Heart left ventricle (tissue), 16 donors: ENCODE measurements at regions not wholly inside any gene's neighbourhood (a gene's known extent, or its start where the extent isn't known, plus 50 kb on each side); places are given as distances from the start of the nearest gene placed in this dataset.

Source experiments
- ATAC-seq, 4 donors: fragments of 200-7000 bp; cut with Tn5 transposase; one replicate each; pipeline ENCODE4 v1.9.1; 2020 to 2022; ENCODE audit warnings: moderate library complexity in 4 of 4, mild to moderate bottlenecking in 3 of 4, moderate number of reproducible peaks in 1 of 4
- DNase-seq, 5 donors: peaks; one replicate each; pipeline ENCODE4 v3.0.0-alpha.2; 2020
- H3K27ac ChIP-seq, 12 donors: fragments of 200-600 bp; sonication (generic) in 4 of 12; one replicate each; pipeline versions ENCODE4 v1.5.0 to v1.8.0; 2016 to 2022; ENCODE audit warnings: mild to moderate bottlenecking in 2 of 12
- H3K27me3 ChIP-seq, 9 donors: fragments of 200-600 bp; sonication (generic) in 2 of 9; one replicate each; pipeline versions ENCODE4 v1.5.1 to v1.8.0; 2016 to 2022; ENCODE audit warnings: mild to moderate bottlenecking in 3 of 9
- H3K36me3 ChIP-seq, 9 donors: fragments of 200-600 bp; sonication (generic) in 2 of 9; one replicate each; pipeline versions ENCODE4 v1.5.0 to v1.8.0; 2018 to 2022; ENCODE audit warnings: mild to moderate bottlenecking in 2 of 9
- H3K4me1 ChIP-seq, 12 donors: fragments of 200-600 bp; sonication (generic) in 4 of 12; one replicate each; pipeline versions ENCODE4 v1.5.0 to v1.8.0; 2016 to 2022; ENCODE audit warnings: mild to moderate bottlenecking in 3 of 12
- H3K4me3 ChIP-seq, 12 donors: fragments of 200-600 bp; sonication (generic) in 4 of 12; one replicate each; pipeline versions ENCODE4 v1.5.0 to v1.8.0; 2017 to 2022; ENCODE audit warnings: mild to moderate bottlenecking in 9 of 12, moderate library complexity in 4 of 12
- H3K9me3 ChIP-seq, 12 donors: fragments of 200-600 bp; sonication (generic) in 4 of 12; one replicate each; pipeline versions ENCODE4 v1.5.0 to v1.8.0; 2016 to 2022; ENCODE audit warnings: mild to moderate bottlenecking in 1 of 12
- POLR2A ChIP-seq, 2 donors: fragments of 450-650 bp; IDR thresholded peaks; one replicate each; pipeline ENCODE4 v1.6.1; 2017; ENCODE audit warnings: antibody characterized with exemption in 2 of 2, mild to moderate bottlenecking in 2 of 2, moderate library complexity in 2 of 2
- WGBS, 4 donors: extraction: QIAGEN DNeasy Blood & Tissue Kit in 2 of 4; methylation state at CpG; one replicate each; pipeline versions ENCODE4 v1.1.5 to v1.1.7; 2013 to 2018; 5-methylcytosine and 5-hydroxymethylcytosine counted together
- intact Hi-C, 10 donors: fragments of 100-400 bp; cut with DNase I; formaldehyde crosslinking; loops; one replicate each; pipeline versions ENCODE4 v1.11.1 to v1.14.2; 2022
- TF ChIP-seq, protein P1 (sequence below), 12 donors: fragments of 200-600 bp; sonication (generic) in 4 of 12; IDR thresholded peaks; one replicate each; pipeline versions ENCODE4 v1.5.0 to v1.8.0; 2018 to 2022; ENCODE audit warnings: antibody characterized with exemption in 12 of 12, mild to moderate bottlenecking in 5 of 12
- donor health status: ischemic (EF 13 %, LVEDD 7.1; RV severe dilation, severe dysfunction).
- donor health status: healthy with polysubstance abuse.
- donor health status: DM: no; HTN: yes; CAD: no.
- donor health status: DM: no; HTN: no; CAD: no.
- donor health status: ischemic (EF 25% LVEDD 6.9; RV normal size, moderate dysfunction).
- donor health status: ischemic (EF 25% LVEDD 5.7; RV mildly dilated, moderate dysfunction).
- donor health status: healthy.
- donor health status: DM: yes; HTN: yes; CAD: no.
- donor health status: ischemic (EF 35%, LVEDD 5.7; RV mildly dilated, moderate dysfunction).
- donor health status: nonischemic (EF 11% LVEDD 7.7; RV severe dilation, severe dysfunction).
- donor health status: DM: yes; HTN: yes; CAD: no.
- donor health status: PGD.
- donor health status: ischemic (EF 29% LVEDD 5.4; RV normal size, mild dysfunction).
- donor health status: nonischemic (EF 23%, LVEDD 6.1; RV moderate dilation, normal function).

DNA sequence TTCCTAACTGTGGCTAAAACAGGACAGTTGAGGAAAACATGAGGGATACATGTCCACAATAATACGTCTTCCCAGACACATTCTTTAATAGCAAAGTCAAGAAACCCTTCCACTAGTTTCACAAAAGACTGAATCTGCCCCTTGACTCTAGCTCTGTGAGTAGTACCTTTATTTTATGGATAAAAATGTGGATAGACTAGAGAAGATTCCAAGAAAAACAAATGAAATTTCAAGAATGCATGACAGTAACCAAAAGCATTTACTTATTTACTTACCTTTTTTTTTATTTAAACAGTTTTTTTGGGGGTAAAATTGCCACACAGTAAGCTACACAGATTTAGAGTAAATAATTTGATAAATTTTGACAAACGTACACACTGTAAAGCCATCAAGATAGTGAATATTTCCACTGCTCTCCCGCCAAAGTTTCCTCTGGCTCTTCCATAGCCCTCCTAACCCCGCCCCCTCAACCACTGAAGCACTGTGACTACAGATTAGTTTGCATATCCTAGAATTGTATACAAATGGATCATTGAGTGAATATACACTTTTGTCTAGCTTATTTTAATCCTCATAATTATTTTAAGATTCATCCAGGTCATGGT is 420.4 kb upstream of the ZMIZ1 start:
- Histone ChIP-seq H3K9me3 (peaks cover 0 to 7% (median 0%) of the 10 kb centered on the region in 12 donors), H3K27me3 (no peaks in the 10 kb centered on the region), H3K27ac (no peak overlapping the region), H3K4me1 (no peaks in the 10 kb centered on the region), H3K4me3 (no peak overlapping the region), H3K36me3 (no peaks in the 10 kb centered on the region)
- no peak for DNase-seq
- TF ChIP-seq, protein P1, sequence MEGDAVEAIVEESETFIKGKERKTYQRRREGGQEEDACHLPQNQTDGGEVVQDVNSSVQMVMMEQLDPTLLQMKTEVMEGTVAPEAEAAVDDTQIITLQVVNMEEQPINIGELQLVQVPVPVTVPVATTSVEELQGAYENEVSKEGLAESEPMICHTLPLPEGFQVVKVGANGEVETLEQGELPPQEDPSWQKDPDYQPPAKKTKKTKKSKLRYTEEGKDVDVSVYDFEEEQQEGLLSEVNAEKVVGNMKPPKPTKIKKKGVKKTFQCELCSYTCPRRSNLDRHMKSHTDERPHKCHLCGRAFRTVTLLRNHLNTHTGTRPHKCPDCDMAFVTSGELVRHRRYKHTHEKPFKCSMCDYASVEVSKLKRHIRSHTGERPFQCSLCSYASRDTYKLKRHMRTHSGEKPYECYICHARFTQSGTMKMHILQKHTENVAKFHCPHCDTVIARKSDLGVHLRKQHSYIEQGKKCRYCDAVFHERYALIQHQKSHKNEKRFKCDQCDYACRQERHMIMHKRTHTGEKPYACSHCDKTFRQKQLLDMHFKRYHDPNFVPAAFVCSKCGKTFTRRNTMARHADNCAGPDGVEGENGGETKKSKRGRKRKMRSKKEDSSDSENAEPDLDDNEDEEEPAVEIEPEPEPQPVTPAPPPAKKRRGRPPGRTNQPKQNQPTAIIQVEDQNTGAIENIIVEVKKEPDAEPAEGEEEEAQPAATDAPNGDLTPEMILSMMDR (IDR thresholded peaks at IDR 0.05) = no peak
- no peak for TF ChIP-seq POLR2A (IDR thresholded peaks at IDR 0.05)
- WGBS, 4 donors = 76 to 83% (median 80%) methylated on average over 4 of the region's 4 CpGs
- intact Hi-C loops = loop anchor here in 1 of 10 donors (10.0 kb wide), 1 partner anchor 116 kb away; no protein-coding TSS in a partner anchor
- ATAC-seq = no peak

DNA sequence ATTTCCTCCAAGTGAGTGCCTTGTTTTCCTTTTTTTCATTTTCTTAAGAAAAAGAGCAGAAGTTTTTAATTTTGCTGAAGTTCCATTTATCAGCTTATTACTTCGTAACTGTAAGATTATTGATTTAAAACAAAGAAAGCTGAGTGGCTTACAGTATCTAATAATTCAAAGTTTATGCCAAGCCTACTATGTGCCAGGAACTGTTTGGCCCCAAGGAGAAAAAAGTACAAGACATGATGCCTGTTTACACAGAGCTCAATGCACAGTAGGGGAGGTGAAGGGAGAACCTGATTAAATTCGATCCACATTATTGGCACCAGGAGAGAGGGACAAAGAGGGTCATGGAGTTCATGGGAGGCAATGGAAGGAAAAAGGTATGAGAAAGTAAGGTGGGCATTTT is 419.3 kb upstream of the ZMIZ1 start:
- intact Hi-C loops = loop anchor here in 1 of 10 donors (10.0 kb wide), 1 partner anchor 115 kb away; no protein-coding TSS in a partner anchor
- no peaks in the 10 kb centered on the region for H3K36me3 ChIP-seq
- DNase-seq = no peak
- TF ChIP-seq POLR2A (IDR thresholded peaks at IDR 0.05) = no peak
- TF ChIP-seq, protein P1 (IDR thresholded peaks at IDR 0.05) = no peak
- no peak overlapping the region for H3K4me3 ChIP-seq
- no peak overlapping the region for H3K27ac ChIP-seq
- no peak for ATAC-seq
- H3K27me3 ChIP-seq = no peaks in the 10 kb centered on the region
- 84 to 89% (median 85%) methylated on average over 2 of the region's 2 CpGs for WGBS, 4 donors
- peaks cover 0 to 4% (median 0%) of the 10 kb centered on the region in 12 donors for H3K9me3 ChIP-seq
- no peaks in the 10 kb centered on the region for H3K4me1 ChIP-seq

DNA sequence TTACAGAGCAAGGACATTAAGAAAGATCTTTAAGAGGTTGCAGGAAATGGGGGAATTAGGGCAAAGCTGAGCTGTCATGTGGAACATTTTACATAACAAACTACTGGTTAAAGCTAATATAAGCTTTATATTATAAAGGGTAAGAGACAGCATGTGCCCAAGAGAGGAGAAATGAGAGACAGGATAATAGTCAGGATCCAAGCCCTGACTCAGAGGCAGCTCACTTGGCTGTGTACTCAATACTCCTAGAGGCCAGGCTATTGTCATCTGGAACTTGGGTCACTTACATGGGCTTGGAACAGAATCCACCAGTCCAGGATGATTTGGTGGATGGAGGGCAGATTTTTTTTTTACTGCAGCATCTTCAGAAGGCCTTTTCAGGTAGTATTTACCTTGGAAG is 418.6 kb upstream of the ZMIZ1 start:
- no peak overlapping the region for H3K27ac ChIP-seq
- DNase-seq (no peak), ATAC-seq (no peak)
- no peak for TF ChIP-seq POLR2A (IDR thresholded peaks at IDR 0.05)
- TF ChIP-seq, protein P1 (IDR thresholded peaks at IDR 0.05) = no peak
- H3K36me3 ChIP-seq = no peaks in the 10 kb centered on the region
- H3K9me3 ChIP-seq = no peaks in the 10 kb centered on the region
- no peak overlapping the region for H3K4me3 ChIP-seq
- no peaks in the 10 kb centered on the region for H3K27me3 ChIP-seq
- no peaks in the 10 kb centered on the region for H3K4me1 ChIP-seq
- intact Hi-C loops = loop anchor here in 6 of 10 donors (10.0 kb wide), 6 partner anchors 345 to 605 kb away; partner anchors contain the start of gene ZMIZ1 (in 1 of the 6)

DNA sequence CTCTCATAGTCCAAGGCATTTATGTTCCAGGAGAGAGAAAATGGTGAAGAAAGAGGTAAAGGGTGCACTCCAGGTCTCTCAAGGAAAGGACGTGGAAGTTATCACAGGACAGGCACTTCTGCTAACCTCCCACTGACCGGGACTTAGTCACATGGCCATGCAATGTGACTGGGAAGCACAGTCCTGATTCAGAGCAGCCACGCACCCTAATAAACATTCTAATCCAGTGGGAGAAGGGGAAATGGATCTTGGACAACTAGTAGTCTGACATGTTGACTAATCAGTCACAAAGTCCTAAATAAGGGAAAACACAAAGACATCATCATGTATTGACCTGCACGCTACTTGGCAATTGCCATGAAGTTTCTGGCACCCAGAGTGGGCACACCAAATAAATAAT is 417.5 kb upstream of the ZMIZ1 start:
- no peak overlapping the region for H3K27ac ChIP-seq
- WGBS, 4 donors = 61 to 77% (median 72%) methylated on average over 4 of the region's 4 CpGs
- DNase-seq = no peak
- H3K27me3 ChIP-seq = no peaks in the 10 kb centered on the region
- H3K4me1 ChIP-seq = no peaks in the 10 kb centered on the region
- no peaks in the 10 kb centered on the region for H3K36me3 ChIP-seq
- intact Hi-C loops = loop anchor here in 6 of 10 donors (10.0 kb wide), 6 partner anchors 346 to 606 kb away; partner anchors contain the start of gene ZMIZ1 (in 1 of the 6)
- H3K9me3 ChIP-seq = no peaks in the 10 kb centered on the region
- no peak for TF ChIP-seq POLR2A (IDR thresholded peaks at IDR 0.05)
- TF ChIP-seq, protein P1 (IDR thresholded peaks at IDR 0.05) = no peak
- no peak for ATAC-seq
- no peak overlapping the region for H3K4me3 ChIP-seq
